ENCODE measurements at regions not wholly inside any gene's neighbourhood (a gene's known extent, or its start where the extent isn't known, plus 50 kb on each side); places are given as distances from the start of the nearest gene placed in this dataset.

DNA sequence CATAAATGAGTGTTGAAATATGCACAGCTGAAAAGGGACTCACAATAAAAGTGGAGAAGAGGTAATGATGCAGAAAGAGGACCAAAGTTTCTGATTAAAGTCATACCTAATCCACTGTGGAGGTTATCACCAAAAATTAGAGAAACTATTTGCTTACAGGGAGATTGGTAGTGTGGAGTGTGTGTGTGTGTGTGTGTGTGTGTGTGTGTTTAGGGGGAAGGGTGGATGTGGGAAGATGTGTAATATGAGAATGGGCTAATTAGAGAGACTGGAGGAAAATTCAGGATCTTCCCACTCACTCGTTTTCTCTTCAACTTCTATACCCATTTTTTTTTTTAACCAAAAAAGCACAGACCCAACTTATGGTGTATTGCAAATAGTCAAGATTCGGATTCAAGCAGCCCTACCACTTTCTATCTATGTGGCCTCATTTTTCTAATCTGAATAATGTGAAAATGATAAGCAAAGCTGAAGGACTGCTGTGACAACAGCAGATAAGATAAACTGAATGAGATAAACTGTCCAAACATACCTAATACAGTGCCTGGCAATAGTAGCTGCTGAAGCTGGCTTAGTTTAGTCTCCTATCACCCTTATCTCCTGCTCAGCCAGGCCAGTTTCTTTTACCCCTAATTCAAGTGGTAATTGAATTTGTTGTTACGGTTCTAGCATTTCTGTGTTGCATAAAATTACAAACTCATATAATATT is 501.1 kb downstream of the KDM4C start:
- peaks cover 17 to 40% (median 33%) of the 10 kb centered on the region in 3 donors for H3K27me3 Mint-ChIP-seq
- no peaks in the 10 kb centered on the region for H3K36me3 Mint-ChIP-seq
- DNase-seq (no peak), ATAC-seq (ENCODE audit: low read depth in 2 of 2) (no peak)
- H3K4me3 Mint-ChIP-seq = no peak overlapping the region
- H3K4me1 Mint-ChIP-seq = no peaks in the 10 kb centered on the region
- H3K27ac Mint-ChIP-seq = no peak overlapping the region
- no peaks in the 10 kb centered on the region for H3K9me3 Mint-ChIP-seq

GRCh38 chr9:7246917-7247522 is 489.2 kb downstream of the KDM4C start:
- Mint-ChIP-seq H3K9me3 (peaks cover 0 to 5% (median 0%) of the 10 kb centered on the region in 7 donors), H3K36me3 (no peaks in the 10 kb centered on the region), H3K4me3 (no peak overlapping the region), H3K4me1 (no peaks in the 10 kb centered on the region), H3K27ac (no peak overlapping the region), H3K27me3 (peaks cover 0 to 15% (median 0%) of the 10 kb centered on the region in 3 donors)
- ATAC-seq (ENCODE audit: low read depth in 2 of 2) (no peak), DNase-seq (no peak)

DNA sequence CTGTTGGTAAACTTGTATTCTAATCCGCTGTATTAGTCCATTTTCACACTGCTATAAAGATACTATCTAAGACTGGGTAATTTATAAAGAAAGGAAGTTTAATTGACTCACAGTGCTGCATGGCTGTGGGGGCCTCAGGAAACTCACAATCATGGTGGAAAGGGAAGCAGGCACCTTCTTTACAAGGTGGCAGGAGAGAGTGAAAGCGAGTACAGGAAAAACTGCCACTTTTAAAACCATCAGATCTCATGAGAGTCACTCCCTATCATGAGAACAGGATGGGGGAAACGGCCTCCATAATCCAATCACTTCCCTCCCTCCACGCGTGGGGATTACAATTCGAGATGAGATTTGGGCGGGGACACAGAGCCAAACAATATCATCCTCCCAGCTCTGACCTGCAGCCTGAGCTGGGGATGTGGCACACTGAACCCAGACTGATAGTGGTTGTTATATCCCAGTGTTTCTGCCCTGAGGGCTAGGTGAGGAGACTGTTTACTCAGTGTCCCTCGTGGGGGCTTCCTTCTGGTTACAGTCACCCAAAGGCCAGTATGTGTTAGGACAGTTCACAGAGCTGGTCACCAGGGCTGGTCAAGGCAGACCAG is 488.3 kb downstream of the KDM4C start:
- Mint-ChIP-seq H3K4me1 (no peaks in the 10 kb centered on the region), H3K27me3 (peaks cover 0 to 15% (median 0%) of the 10 kb centered on the region in 3 donors), H3K4me3 (no peak overlapping the region), H3K9me3 (peaks cover 0 to 9% (median under 1%) of the 10 kb centered on the region in 7 donors), H3K27ac (no peak overlapping the region), H3K36me3 (no peaks in the 10 kb centered on the region)
- no peak for ATAC-seq (ENCODE audit: low read depth in 2 of 2)
- no peak for DNase-seq

- no peak for ATAC-seq (ENCODE audit: low read depth in 2 of 2)
- H3K9me3 Mint-ChIP-seq = peaks cover 2 to 23% (median 9%) of the 10 kb centered on the region in 7 donors
- H3K27me3 Mint-ChIP-seq = peaks cover 0 to 15% (median 0%) of the 10 kb centered on the region in 3 donors
Observed at GRCh38 chr9:7243838-7244237, 486.1 kb downstream of the KDM4C start.

DNA sequence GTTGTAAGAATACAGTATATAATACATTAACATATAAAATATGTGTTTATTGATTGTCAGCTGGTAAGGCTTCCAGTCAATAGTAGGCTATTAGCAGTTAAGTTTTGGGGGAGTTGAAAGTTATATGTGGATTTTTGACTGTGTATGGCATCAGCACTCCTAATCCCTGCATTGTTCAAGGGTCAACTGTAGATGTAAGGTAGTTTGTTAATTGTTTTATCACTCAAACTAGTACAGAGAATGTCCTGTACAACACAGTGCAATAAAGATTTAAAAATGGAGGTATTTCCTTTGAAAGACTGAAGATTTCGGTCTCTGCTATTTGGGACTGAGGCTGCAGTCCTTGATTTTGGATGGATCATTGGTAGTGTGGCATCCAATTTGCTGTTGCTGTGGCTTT is 484.4 kb downstream of the KDM4C start:
- Mint-ChIP-seq H3K9me3 (peaks cover 2 to 23% (median 9%) of the 10 kb centered on the region in 7 donors), H3K27me3 (peaks cover 0 to 15% (median 0%) of the 10 kb centered on the region in 3 donors), H3K36me3 (peaks cover 0 to 6% of the 10 kb centered on the region in 2 donors), H3K27ac (peak overlapping the region in 1 of 6 donors; percentile 13), H3K4me1 (no peaks in the 10 kb centered on the region), H3K4me3 (no peak overlapping the region)
- ATAC-seq (ENCODE audit: low read depth in 2 of 2) (no peak), DNase-seq (no peak)

More at GRCh38 chr9:7243838-7244237, 486.1 kb downstream of the KDM4C start:
- Mint-ChIP-seq H3K27ac (no peak overlapping the region), H3K36me3 (peaks cover 0 to under 1% of the 10 kb centered on the region in 2 donors), H3K4me1 (no peaks in the 10 kb centered on the region), H3K4me3 (no peak overlapping the region)
- no peak for DNase-seq

- Mint-ChIP-seq H3K4me3 (peak overlapping the region in 1 of 8 donors; percentile 49), H3K27me3 (peaks cover 0 to 15% (median 0%) of the 10 kb centered on the region in 3 donors), H3K27ac (peak overlapping the region in 1 of 6 donors; percentile 13), H3K9me3 (peaks cover 2 to 23% (median 9%) of the 10 kb centered on the region in 7 donors), H3K36me3 (peaks cover 0 to 6% of the 10 kb centered on the region in 2 donors), H3K4me1 (no peaks in the 10 kb centered on the region)
- DNase-seq (no peak), ATAC-seq (ENCODE audit: low read depth in 2 of 2) (no peak)
Observed at GRCh38 chr9:7241694-7242093, 483.9 kb downstream of the KDM4C start.

DNA sequence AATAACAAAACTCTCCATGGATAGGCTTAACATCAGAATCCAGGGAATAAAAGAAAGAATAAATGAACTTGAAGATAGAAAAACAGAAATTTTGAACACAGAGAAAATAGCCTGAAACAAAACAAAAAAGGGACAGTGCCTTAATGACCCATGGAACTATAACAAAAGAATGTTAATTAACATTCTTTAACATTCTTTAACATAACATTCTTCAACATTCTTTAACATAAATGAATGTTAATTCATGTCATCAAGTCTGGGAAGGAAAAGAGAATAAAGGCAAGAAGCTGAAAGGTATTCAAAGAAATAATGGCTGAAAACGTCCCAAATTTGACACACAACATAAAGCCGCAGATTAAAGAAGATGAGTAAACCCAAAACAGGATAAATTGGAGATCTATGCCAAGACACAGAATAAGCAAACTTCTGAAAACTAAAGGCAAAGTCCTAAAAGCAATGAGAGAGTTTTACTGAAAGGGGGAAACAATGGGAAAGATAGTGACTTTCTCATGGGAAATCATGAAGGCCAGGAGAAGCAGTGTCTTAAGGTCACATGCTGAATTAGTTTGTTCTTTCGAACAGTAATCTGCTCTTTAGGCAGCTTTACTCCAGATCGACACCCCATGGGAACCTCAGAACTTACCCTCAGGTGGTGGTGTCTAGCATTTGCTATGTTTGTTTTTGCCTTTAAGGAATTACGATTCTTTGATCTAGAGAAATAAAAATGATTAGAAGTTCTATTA is 483.0 kb downstream of the KDM4C start:
- peaks cover 0 to 6% of the 10 kb centered on the region in 2 donors for H3K36me3 Mint-ChIP-seq
- DNase-seq = no peak
- H3K4me1 Mint-ChIP-seq = no peaks in the 10 kb centered on the region
- peaks cover 2 to 23% (median 9%) of the 10 kb centered on the region in 7 donors for H3K9me3 Mint-ChIP-seq
- H3K27ac Mint-ChIP-seq = peak overlapping the region in 1 of 6 donors; percentile 53
- ATAC-seq (ENCODE audit: low read depth in 2 of 2) = no peak
- peaks cover 0 to 9% (median 0%) of the 10 kb centered on the region in 3 donors for H3K27me3 Mint-ChIP-seq
- H3K4me3 Mint-ChIP-seq = no peak overlapping the region

DNA sequence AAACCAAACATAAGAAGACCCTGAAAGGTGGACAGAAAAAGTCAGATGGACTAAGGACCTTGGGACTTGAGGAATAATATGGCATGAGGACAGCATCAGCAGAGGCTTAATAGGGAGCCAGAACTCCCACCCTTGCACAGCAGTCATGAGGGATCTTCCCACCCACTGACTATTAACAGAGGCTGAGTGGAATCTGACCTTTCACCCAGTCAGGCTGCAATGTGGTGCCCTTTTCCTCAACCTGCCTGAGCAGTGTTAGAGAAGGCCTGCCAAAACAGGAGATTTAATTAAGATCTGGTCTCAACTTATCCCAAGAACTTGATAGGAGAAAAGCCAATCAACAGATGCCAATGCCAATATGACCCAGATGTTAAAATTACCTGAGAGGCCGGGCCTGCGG is 481.9 kb downstream of the KDM4C start:
- DNase-seq (no peak), ATAC-seq (ENCODE audit: low read depth in 2 of 2) (no peak)
- no peaks in the 10 kb centered on the region for H3K4me1 Mint-ChIP-seq
- peaks cover 0 to 6% of the 10 kb centered on the region in 2 donors for H3K36me3 Mint-ChIP-seq
- no peak overlapping the region for H3K4me3 Mint-ChIP-seq
- H3K27ac Mint-ChIP-seq = no peak overlapping the region
- H3K27me3 Mint-ChIP-seq = no peaks in the 10 kb centered on the region
- peaks cover 2 to 23% (median 9%) of the 10 kb centered on the region in 7 donors for H3K9me3 Mint-ChIP-seq

- Mint-ChIP-seq H3K4me3 (no peak overlapping the region), H3K4me1 (no peaks in the 10 kb centered on the region), H3K27ac (no peak overlapping the region), H3K36me3 (peaks cover 0 to 6% of the 10 kb centered on the region in 2 donors), H3K9me3 (peaks cover 2 to 23% (median 9%) of the 10 kb centered on the region in 7 donors), H3K27me3 (no peaks in the 10 kb centered on the region)
- no peak for DNase-seq
- ATAC-seq (ENCODE audit: low read depth in 2 of 2) = no peak
Observed at GRCh38 chr9:7238247-7238637, 480.5 kb downstream of the KDM4C start.

DNA sequence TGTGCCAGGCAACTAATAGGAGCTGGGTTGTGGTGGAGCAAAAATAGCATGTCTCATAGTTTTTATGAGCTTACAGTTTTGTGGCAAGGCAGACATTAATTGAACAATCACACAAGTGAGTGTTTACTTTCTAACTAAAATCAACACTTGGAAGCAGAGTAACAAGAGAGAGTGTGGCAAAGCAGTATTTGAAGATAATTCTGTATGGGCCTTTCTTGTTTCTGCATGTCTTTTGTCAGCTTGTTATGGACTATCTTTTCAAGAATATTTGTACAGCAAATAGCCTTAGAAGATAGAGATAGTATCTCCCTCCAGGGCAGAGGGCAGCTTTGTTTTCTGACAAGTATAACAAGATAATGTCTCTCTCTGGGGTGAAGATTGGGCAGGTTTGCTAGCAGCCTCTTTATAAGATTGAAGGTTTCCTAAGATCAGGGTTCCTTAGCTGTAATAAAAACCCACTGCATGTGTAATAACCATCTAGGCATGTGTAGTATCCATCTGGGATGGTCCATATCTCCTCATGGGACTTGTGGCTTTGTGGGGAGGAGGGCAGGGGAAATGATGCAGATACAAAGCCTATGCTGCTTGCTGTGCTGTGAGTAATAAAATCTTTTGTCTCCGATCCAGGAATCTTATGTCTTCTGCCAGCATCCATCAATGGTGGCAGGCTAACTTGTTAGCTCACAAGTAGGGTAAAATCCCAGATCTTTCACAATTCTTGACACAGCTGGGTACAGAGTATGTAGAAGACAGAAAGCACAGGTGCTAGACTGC is 479.9 kb downstream of the KDM4C start:
- ATAC-seq (ENCODE audit: low read depth in 2 of 2) (no peak), DNase-seq (no peak)
- H3K27ac Mint-ChIP-seq = no peak overlapping the region
- H3K9me3 Mint-ChIP-seq = peaks cover 2 to 23% (median 9%) of the 10 kb centered on the region in 7 donors
- no peak overlapping the region for H3K4me3 Mint-ChIP-seq
- H3K27me3 Mint-ChIP-seq = no peaks in the 10 kb centered on the region
- no peaks in the 10 kb centered on the region for H3K4me1 Mint-ChIP-seq
- peaks cover 0 to 6% of the 10 kb centered on the region in 2 donors for H3K36me3 Mint-ChIP-seq

DNA sequence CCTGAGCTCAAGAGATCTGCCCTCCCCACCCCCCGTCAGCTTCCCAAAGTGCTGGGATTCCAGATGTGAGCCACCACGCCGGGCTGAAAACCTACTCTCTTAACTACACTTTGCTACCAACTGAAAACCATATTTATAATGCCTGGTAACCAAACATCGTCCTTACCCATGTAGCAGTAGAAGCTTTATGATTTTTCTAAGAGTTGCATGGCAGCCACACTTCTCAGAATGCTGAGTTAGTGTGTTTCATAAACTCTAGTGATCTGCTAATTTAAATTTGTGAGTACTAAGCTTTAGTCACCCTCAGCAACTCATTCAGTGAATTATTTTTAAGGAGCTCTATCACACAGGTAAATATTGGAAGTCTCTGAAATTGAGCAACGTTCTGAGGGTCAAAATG is 478.4 kb downstream of the KDM4C start:
- Mint-ChIP-seq H3K27me3 (peaks cover 0 to under 1% (median 0%) of the 10 kb centered on the region in 3 donors), H3K9me3 (peaks cover 0 to 23% (median 9%) of the 10 kb centered on the region in 7 donors), H3K36me3 (peaks cover 0 to 6% of the 10 kb centered on the region in 2 donors), H3K4me1 (no peaks in the 10 kb centered on the region), H3K27ac (no peak overlapping the region), H3K4me3 (no peak overlapping the region)
- DNase-seq (no peak), ATAC-seq (ENCODE audit: low read depth in 2 of 2) (no peak)

- Mint-ChIP-seq H3K4me3 (no peak overlapping the region), H3K9me3 (peaks cover 0 to 4% (median 0%) of the 10 kb centered on the region in 7 donors), H3K27ac (no peak overlapping the region), H3K36me3 (peaks cover 0 to 6% of the 10 kb centered on the region in 2 donors), H3K4me1 (no peaks in the 10 kb centered on the region), H3K27me3 (peaks cover 0 to 6% (median 0%) of the 10 kb centered on the region in 3 donors)
- ATAC-seq (ENCODE audit: low read depth in 2 of 2) (no peak), DNase-seq (no peak)
Observed at GRCh38 chr9:7234144-7234543, 476.4 kb downstream of the KDM4C start.

All from naive B cell (primary cell).